ENCODE measurements at regions not wholly inside any gene's neighbourhood (a gene's known extent, or its start where the extent isn't known, plus 50 kb on each side); places are given as distances from the start of the nearest gene placed in this dataset.
A peak's percentile ranks its signal among the peaks of the same experiment; 100 is the strongest.

DNA sequence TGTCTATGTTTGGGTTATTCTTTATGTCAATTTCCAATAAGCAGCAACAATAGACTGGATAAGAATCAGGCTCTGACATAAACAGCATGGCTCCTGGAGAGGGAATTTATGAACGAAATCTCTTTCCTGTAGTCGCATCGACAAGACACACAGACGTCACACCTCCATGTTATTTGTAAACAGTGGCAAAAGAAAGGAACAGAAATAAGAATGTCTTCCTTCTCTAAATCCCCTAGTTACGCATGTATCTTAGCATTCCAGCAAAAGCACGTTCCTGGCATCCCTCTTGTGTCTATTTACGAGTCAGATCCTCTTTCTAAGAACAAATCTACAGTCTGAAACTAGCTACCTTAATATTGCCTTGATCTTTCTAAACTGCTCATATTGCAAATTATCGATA, 559.1 kb upstream of the JAG1 start:
- no peak for DNase-seq (ENCODE audit: low spot score)
- POLR2A ChIA-PET = interaction anchor here (0.6 kb wide), 1 partner anchor 35 kb away, joined by 5 read pairs; no protein-coding TSS in a partner anchor
- H3K36me3 Mint-ChIP-seq = no peaks in the 10 kb centered on the region
- no peaks in the 10 kb centered on the region for H3K9me3 Mint-ChIP-seq
- H3K27ac Mint-ChIP-seq = no peak overlapping the region
- no peak for ATAC-seq
- TF ChIP-seq TCF7 (CRISPR knock-in tag; IDR thresholded peaks at IDR 0.05; ENCODE audit: low read depth) (no peak), ZNF423 (CRISPR knock-in tag; IDR thresholded peaks at IDR 0.05) (no peak), TP53 (CRISPR knock-in tag; IDR thresholded peaks at IDR 0.05) (no peak), FOXP1 (CRISPR knock-in tag; IDR thresholded peaks at IDR 0.05; ENCODE audit: borderline replicate concordance) (no peak), SMAD3 (CRISPR knock-in tag; IDR thresholded peaks at IDR 0.05; ENCODE audit: borderline replicate concordance) (no peak), SOX15 (CRISPR knock-in tag; IDR thresholded peaks at IDR 0.05) (no peak), ZNF263 (CRISPR knock-in tag; IDR thresholded peaks at IDR 0.05; ENCODE audit: low read depth) (no peak), SP1 (CRISPR knock-in tag; conservative IDR thresholded peaks at IDR 0.05) (no peak)
- TF ChIP-seq, protein P1, sequence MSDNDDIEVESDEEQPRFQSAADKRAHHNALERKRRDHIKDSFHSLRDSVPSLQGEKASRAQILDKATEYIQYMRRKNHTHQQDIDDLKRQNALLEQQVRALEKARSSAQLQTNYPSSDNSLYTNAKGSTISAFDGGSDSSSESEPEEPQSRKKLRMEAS (CRISPR knock-in tag; IDR thresholded peaks at IDR 0.05) = no peak
- TF ChIP-seq, protein P2, sequence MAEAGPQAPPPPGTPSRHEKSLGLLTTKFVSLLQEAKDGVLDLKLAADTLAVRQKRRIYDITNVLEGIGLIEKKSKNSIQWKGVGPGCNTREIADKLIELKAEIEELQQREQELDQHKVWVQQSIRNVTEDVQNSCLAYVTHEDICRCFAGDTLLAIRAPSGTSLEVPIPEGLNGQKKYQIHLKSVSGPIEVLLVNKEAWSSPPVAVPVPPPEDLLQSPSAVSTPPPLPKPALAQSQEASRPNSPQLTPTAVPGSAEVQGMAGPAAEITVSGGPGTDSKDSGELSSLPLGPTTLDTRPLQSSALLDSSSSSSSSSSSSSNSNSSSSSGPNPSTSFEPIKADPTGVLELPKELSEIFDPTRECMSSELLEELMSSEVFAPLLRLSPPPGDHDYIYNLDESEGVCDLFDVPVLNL (CRISPR knock-in tag; IDR thresholded peaks at IDR 0.05; ENCODE audit: borderline replicate concordance, low read depth) = no peak
- TF ChIP-seq, protein P3, sequence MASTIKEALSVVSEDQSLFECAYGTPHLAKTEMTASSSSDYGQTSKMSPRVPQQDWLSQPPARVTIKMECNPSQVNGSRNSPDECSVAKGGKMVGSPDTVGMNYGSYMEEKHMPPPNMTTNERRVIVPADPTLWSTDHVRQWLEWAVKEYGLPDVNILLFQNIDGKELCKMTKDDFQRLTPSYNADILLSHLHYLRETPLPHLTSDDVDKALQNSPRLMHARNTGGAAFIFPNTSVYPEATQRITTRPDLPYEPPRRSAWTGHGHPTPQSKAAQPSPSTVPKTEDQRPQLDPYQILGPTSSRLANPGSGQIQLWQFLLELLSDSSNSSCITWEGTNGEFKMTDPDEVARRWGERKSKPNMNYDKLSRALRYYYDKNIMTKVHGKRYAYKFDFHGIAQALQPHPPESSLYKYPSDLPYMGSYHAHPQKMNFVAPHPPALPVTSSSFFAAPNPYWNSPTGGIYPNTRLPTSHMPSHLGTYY (CRISPR knock-in tag; IDR thresholded peaks at IDR 0.05) = no peak
- peaks cover 33% of the 10 kb centered on the region for H3K4me1 Mint-ChIP-seq
- no peak overlapping the region for H3K4me3 Mint-ChIP-seq
- H3K27me3 Mint-ChIP-seq (ENCODE audit: low read depth) = no peaks in the 10 kb centered on the region
- CTCF ChIA-PET = no interaction called here

DNA sequence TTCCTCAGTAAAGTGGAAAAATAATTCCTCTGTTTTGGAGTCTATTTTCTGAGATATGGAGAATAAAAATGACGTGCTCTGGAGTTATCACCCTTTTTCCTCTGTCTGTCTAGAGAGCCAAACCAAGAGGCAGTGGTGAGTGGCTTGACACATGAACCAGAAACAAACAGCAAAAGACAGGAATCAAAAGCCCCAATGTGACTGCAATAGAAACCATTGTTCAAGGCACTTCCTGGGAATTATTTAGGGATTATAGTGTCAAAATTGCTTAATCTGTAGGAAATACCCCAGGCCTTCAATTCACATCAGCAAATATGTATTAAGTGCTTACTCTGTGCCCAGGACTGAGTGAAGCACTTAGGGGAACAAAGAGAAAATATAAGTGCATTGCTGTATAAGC, 560.4 kb upstream of the JAG1 start:
- no peak for ATAC-seq
- peaks cover 25% of the 10 kb centered on the region for H3K4me1 Mint-ChIP-seq
- no peaks in the 10 kb centered on the region for H3K27me3 Mint-ChIP-seq (ENCODE audit: low read depth)
- no peaks in the 10 kb centered on the region for H3K36me3 Mint-ChIP-seq
- CTCF ChIA-PET = no interaction called here
- peak overlapping the region; percentile 0; the same call in 1 of the 2 replicates for H3K27ac Mint-ChIP-seq
- no peak for TF ChIP-seq ETV6 (CRISPR knock-in tag; IDR thresholded peaks at IDR 0.05)
- DNase-seq (ENCODE audit: low spot score) = no peak
- H3K9me3 Mint-ChIP-seq = no peaks in the 10 kb centered on the region
- H3K4me3 Mint-ChIP-seq = no peak overlapping the region
- POLR2A ChIA-PET = no interaction called here

DNA sequence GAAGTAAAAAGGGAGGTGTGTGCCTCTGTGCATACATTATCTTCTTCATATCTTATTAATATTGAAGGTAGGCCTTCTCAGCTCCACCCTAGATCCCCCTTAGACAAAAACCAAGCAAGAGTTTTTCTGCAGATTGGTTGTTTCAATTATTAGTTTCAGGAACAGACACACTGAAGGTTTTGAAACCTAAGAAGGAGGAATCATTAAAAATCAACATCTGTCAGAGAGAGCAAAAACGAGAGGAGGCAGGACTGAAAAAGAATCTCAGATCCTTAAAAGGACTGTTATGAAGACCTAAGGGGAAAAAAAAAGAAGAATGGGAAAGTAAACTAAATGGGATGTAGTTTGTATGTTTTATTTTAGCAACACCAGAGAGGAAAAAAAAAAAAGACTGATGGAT, 560.8 kb upstream of the JAG1 start:
- Mint-ChIP-seq H3K4me1 (peaks cover 24% of the 10 kb centered on the region), H3K36me3 (no peaks in the 10 kb centered on the region), H3K27ac (peak overlapping the region; percentile 75), H3K4me3 (no peak overlapping the region), H3K27me3 (ENCODE audit: low read depth) (no peaks in the 10 kb centered on the region), H3K9me3 (no peaks in the 10 kb centered on the region)
- ChIA-PET POLR2A (no interaction called here), CTCF (no interaction called here)
- ATAC-seq (no peak), DNase-seq (ENCODE audit: low spot score) (no peak)
- TF ChIP-seq, protein P4, sequence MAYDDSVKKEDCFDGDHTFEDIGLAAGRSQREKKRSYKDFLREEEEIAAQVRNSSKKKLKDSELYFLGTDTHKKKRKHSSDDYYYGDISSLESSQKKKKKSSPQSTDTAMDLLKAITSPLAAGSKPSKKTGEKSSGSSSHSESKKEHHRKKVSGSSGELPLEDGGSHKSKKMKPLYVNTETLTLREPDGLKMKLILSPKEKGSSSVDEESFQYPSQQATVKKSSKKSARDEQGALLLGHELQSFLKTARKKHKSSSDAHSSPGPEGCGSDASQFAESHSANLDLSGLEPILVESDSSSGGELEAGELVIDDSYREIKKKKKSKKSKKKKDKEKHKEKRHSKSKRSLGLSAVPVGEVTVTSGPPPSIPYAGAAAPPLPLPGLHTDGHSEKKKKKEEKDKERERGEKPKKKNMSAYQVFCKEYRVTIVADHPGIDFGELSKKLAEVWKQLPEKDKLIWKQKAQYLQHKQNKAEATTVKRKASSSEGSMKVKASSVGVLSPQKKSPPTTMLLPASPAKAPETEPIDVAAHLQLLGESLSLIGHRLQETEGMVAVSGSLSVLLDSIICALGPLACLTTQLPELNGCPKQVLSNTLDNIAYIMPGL (CRISPR knock-in tag; IDR thresholded peaks at IDR 0.05) = no peak
- TF ChIP-seq SMAD3 (CRISPR knock-in tag; IDR thresholded peaks at IDR 0.05; ENCODE audit: borderline replicate concordance) (no peak), TEAD1 (CRISPR knock-in tag; IDR thresholded peaks at IDR 0.05) (no peak), SOX15 (CRISPR knock-in tag; IDR thresholded peaks at IDR 0.05) (no peak), ZNF232 (CRISPR knock-in tag; IDR thresholded peaks at IDR 0.05) (no peak), ZBTB21 (CRISPR knock-in tag; IDR thresholded peaks at IDR 0.05; ENCODE audit: borderline replicate concordance) (no peak)
- TF ChIP-seq, protein P5, sequence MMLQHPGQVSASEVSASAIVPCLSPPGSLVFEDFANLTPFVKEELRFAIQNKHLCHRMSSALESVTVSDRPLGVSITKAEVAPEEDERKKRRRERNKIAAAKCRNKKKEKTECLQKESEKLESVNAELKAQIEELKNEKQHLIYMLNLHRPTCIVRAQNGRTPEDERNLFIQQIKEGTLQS (CRISPR knock-in tag; conservative IDR thresholded peaks at IDR 0.05) = no peak
- TF ChIP-seq, protein P6, sequence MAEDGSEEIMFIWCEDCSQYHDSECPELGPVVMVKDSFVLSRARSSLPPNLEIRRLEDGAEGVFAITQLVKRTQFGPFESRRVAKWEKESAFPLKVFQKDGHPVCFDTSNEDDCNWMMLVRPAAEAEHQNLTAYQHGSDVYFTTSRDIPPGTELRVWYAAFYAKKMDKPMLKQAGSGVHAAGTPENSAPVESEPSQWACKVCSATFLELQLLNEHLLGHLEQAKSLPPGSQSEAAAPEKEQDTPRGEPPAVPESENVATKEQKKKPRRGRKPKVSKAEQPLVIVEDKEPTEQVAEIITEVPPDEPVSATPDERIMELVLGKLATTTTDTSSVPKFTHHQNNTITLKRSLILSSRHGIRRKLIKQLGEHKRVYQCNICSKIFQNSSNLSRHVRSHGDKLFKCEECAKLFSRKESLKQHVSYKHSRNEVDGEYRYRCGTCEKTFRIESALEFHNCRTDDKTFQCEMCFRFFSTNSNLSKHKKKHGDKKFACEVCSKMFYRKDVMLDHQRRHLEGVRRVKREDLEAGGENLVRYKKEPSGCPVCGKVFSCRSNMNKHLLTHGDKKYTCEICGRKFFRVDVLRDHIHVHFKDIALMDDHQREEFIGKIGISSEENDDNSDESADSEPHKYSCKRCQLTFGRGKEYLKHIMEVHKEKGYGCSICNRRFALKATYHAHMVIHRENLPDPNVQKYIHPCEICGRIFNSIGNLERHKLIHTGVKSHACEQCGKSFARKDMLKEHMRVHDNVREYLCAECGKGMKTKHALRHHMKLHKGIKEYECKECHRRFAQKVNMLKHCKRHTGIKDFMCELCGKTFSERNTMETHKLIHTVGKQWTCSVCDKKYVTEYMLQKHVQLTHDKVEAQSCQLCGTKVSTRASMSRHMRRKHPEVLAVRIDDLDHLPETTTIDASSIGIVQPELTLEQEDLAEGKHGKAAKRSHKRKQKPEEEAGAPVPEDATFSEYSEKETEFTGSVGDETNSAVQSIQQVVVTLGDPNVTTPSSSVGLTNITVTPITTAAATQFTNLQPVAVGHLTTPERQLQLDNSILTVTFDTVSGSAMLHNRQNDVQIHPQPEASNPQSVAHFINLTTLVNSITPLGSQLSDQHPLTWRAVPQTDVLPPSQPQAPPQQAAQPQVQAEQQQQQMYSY (CRISPR knock-in tag; IDR thresholded peaks at IDR 0.05) = no peak
- TF ChIP-seq, protein P7, sequence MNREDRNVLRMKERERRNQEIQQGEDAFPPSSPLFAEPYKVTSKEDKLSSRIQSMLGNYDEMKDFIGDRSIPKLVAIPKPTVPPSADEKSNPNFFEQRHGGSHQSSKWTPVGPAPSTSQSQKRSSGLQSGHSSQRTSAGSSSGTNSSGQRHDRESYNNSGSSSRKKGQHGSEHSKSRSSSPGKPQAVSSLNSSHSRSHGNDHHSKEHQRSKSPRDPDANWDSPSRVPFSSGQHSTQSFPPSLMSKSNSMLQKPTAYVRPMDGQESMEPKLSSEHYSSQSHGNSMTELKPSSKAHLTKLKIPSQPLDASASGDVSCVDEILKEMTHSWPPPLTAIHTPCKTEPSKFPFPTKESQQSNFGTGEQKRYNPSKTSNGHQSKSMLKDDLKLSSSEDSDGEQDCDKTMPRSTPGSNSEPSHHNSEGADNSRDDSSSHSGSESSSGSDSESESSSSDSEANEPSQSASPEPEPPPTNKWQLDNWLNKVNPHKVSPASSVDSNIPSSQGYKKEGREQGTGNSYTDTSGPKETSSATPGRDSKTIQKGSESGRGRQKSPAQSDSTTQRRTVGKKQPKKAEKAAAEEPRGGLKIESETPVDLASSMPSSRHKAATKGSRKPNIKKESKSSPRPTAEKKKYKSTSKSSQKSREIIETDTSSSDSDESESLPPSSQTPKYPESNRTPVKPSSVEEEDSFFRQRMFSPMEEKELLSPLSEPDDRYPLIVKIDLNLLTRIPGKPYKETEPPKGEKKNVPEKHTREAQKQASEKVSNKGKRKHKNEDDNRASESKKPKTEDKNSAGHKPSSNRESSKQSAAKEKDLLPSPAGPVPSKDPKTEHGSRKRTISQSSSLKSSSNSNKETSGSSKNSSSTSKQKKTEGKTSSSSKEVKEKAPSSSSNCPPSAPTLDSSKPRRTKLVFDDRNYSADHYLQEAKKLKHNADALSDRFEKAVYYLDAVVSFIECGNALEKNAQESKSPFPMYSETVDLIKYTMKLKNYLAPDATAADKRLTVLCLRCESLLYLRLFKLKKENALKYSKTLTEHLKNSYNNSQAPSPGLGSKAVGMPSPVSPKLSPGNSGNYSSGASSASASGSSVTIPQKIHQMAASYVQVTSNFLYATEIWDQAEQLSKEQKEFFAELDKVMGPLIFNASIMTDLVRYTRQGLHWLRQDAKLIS (CRISPR knock-in tag; IDR thresholded peaks at IDR 0.05; ENCODE audit: borderline replicate concordance) = no peak
- TF ChIP-seq, protein P2 (CRISPR knock-in tag; IDR thresholded peaks at IDR 0.05; ENCODE audit: borderline replicate concordance, low read depth) = no peak
